ENCODE measurements at regions not wholly inside any gene's neighbourhood (a gene's known extent, or its start where the extent isn't known, plus 50 kb on each side); places are given as distances from the start of the nearest gene placed in this dataset.
"Not testable (repeated sequence)": the region's sequence is repeated elsewhere in the genome, so short reads cannot be mapped to it uniquely, and the experiment has no call there.

DNA sequence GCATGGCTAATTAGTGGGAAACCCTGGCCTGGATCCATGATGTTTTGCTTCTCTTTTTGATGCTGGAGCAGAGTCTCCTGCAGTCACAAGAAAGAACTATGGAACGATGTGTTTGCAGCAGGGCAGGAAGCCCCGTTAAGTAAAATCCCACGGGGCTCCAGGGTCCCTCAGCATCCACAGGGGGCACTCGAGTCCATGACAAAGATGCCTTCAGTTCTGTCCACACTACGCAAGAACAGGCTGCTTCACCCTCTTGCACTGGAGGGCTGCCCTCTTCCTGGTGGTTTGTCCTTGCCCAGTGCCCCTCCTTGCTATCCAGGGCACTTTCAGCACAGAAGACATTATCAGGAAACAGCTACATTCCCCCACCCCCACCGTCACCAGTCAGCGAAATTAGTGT is 196.9 kb downstream of the POTED start:
- not testable (repeated sequence) for DNase-seq

- DNase-seq = not testable (repeated sequence)
Measured at GRCh38 chr21:13802757-13803156, 193.2 kb downstream of the POTED start.

All from activated CD4-positive, alpha-beta T cell treated with anti-CD3 and anti-CD28 coated beads, Interleukin-10, Interleukin-2, amounts not matched to agents 100 ng/mL and 50 ng/mL, durations not matched to agents 16 hours and 8 hours (primary cell).